UCSD-AML1 (cell line): ENCODE measurements at regions not wholly inside any gene's neighbourhood (a gene's known extent, or its start where the extent isn't known, plus 50 kb on each side); places are given as distances from the start of the nearest gene placed in this dataset.
"Not testable (repeated sequence)": the region's sequence is repeated elsewhere in the genome, so short reads cannot be mapped to it uniquely, and the experiment has no call there.

Source experiments
- DNase-seq: peaks from one replicate; lab custom pipeline; 2025; ENCODE audit not compliant: unreplicated experiment; lab: John Stamatoyannopoulos, UW

DNA sequence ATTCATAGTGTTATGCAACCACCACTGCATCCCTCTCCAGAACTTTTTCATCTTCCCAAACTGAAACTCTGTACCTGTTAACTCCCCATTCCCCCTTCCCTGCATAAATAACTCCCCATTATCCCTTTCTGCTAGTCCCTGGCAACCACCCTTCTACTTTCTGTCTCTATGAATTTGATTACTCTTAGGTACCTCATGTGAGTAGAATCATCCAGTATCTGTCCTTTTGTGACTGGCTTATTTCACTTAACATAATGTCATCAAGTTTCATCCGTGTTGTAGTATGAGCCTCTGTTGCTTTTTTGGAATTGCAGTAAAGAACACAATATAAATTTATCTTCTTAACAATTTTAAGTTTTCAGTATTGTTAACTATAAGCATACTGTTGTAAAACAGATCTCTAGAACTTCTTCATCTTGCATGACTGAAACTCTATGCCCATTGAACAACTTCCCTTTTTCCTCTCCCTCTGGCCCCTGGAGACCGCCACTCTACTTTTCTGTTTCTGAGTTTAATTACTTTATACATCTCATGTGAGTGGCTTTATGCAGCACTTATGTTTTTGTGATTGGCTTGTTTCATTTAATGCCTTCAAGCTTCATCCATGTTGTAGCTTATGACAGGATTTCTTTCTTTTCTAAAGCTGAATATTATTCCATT is 87.3 kb upstream of the ABCC4 start:
- no peak for DNase-seq

DNA sequence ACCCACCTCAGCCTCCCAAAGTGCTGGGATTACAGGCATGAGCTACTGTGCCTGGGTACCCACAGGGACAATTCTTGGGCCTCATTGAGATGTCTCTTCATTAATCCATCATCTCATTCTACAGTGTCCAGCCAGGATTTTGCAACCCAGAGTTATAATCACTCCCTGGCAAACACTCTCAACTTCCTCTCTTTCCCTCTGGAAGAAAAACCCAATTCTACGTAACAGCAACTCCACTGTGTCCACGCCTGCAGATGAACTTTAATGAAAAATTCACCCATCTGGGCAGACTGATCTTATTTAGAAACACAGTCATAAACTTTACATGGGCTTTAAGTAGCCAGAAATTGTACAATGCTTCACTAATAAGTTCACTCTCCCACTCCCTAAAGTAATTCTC is 90.1 kb upstream of the ABCC4 start:
- no peak for DNase-seq

- DNase-seq = no peak
These were observed 90.5 kb upstream of the ABCC4 start for GRCh38 chr13:95391785-95392184.

GRCh38 chr13:95392597-95392996 is 91.3 kb upstream of the ABCC4 start:
- DNase-seq = no peak

DNA sequence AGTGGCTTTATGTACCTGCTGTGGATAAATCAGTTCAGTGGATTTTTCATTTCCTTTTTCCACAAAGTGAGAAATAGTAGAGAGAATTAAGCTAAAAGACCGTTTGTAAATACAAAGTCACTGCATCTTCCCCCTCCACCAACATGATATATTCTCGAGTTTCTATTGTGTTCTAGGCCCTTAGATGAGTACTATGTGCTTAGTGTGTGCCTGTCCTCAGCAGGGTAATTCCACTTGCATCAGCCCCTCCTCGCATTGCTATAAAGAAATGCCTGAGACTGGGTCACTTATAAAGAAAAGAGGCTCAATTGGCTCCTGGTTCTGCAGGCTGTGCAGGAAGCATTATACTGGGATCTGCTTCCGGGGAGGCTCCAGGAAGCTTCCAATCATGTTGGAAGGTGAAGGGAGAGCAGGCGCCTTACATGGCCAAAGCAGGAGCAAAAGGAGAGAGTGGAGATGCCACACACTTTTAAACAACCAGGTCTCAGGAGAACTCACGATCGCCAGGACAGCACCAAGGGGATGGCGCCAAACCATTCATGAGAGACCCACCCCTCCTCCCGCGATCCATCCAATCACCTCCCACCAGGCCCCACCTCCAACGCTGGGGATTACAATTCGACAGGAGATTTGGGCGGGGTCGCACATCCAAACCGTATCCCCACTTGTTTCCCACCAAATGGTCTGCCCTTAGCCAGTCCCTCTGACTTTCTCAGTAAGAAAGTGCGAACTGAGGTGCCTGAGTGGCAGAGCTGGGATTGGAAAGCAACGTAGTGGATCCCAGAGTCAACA is 102.3 kb upstream of the ABCC4 start:
- DNase-seq = no peak

GRCh38 chr13:95404141-95404882 is 103.1 kb upstream of the ABCC4 start:
- DNase-seq = peak; percentile 73

DNA sequence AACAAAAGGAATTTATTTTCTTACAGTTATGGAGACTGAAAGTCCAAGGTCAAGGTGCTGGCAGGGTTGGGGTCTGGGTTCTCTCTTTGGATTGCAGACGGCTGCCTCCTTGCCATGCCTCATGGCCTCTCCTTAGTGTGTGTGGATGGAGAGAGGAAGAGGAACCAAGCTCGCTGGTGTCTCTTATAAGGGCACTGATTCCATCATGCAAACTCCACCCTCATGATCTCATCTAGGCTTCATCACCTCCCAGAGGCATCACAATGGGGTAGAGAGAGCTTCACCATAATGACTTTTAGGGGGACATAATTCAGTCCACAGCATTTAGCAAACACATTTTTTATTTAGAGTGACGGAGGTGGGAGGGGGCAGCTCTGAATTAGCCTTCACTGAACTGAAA is 104.9 kb upstream of the ABCC4 start:
- no peak for DNase-seq

DNA sequence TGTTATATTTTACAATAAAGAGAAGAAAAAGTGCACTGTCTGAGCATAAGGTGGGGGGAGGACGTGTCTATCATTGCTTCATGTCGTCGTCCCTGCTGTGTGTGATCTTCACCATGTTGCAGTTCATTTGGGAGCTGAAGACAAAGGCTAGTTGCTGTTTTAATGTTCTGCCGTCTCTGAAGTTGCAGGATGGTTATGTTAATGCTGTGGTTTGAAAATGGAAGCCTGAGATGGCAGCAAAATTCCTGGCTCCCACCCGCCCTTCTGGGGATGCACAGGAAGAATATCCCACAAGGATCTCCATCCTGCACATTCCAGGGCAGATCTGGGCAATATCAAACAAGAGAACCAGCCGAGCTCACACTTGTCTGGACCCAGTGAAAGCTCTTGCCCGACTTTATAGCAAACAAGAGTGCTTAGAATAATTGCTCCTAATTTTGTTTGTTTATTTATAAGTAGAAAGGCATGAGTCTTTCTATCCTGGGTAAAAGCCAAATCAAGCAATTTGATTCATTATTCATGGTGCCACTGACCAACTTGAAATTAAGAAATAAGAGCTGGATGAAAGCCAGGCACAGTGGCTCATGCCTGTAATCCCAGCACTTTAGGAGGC is 110.3 kb upstream of the ABCC4 start:
- DNase-seq = no peak

- no peak for DNase-seq
These were observed 117.7 kb upstream of the ABCC4 start for GRCh38 chr13:95418946-95419345.

DNA sequence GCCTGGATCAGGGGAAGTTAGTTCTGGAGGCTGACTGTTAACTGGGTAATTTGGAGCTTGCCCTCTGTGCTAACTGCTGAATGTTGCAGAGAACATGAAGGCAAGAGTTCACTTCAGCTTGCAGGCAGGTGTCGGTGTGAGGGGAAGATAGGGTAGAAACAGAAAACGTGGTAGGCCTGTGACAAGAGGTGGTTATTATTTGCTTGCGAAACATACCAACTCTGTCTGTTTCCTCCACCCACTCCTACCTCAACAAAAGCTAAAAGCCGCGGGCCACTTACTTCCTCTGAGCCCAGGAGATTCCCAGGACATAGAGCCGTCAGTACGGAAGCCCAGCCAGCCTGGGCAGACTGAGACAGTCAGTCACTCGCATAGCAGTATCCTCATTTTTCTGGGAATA is 119.2 kb upstream of the ABCC4 start:
- DNase-seq = peak; percentile 40

GRCh38 chr13:95426631-95427030 is 125.4 kb upstream of the ABCC4 start:
- DNase-seq = no peak

GRCh38 chr13:95430525-95430924 is 122.0 kb upstream of the CLDN10 start:
- not testable (repeated sequence) for DNase-seq

GRCh38 chr13:95432141-95432540 is 120.4 kb upstream of the CLDN10 start:
- DNase-seq = no peak

DNA sequence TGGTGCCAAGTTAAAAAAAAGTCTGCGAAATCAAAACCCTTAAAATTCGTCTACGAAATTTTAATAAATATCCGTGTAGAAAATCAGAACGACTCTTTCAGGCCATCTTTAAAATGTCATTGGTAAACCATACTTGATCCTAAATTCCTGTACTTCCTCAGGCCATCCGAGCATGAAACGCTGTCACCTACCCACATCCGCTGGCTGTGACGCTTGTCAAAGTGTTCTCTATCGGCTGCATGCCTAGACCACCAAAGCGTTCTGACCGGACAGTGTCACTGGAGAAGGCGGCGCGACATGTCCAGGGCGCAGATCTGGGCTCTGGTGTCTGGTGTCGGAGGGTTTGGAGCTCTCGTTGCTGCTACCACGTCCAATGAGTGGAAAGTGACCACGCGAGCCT is 119.0 kb upstream of the CLDN10 start:
- no peak for DNase-seq

DNA sequence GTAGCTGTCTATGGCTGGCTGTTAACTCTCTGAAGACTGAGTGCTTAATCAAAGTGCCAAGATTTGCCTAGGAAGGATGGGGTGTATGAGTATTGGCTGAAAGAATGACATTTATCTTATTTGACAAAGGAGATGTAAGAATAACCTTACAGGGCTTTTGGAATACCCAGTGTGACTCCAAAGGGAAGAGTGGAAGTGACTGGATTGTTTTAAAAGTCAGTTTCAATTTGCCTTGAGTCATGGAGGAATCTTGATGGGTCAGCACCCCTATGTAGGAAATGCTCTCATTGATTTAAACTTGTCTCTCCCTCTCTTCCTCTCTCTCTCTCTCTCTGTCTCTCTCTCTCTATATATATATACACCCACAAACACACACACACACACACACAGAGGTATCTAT is 118.4 kb upstream of the CLDN10 start:
- DNase-seq = no peak

- DNase-seq = no peak
These were observed 115.0 kb upstream of the CLDN10 start for GRCh38 chr13:95437561-95437960.

DNA sequence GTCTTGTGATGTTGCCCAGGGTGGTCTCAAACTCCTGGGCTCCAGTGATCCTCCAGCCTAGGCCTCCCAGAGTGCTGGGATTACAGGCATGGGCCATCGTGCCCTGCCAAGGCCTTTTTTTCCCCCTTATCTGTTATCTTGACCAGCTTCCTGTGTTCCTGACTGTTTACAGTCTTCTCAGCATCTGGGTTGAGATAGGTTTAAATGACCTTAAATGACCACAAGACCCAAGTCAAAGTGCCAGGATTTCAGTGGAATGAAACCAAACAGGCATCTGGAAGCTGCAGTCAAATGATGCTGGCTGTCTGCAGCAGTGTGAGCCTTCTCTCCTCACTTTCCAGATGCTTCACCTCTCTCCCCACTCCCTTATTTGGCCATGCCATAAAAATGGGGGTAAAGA is 114.2 kb upstream of the CLDN10 start:
- DNase-seq = no peak

GRCh38 chr13:95440441-95441088 is 112.0 kb upstream of the CLDN10 start:
- no peak for DNase-seq

DNA sequence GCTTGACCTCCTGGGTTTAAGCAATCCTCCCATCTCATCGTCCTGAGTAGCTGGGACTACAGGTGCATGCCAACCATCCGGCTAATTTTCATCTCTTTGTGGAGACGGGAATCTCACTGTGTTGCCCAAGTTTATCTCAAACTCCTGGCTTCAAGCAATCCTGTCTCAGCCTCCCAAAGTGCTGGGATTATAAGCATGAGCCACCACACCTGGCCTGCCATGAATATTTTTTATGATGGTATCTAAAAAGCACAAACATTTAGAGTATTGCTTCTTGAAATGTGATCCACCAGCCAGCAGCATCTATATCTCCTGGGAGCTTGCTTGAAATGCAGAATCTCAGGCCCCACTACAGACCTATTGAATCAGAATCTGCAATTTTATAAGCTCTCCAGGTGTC is 111.2 kb upstream of the CLDN10 start:
- no peak for DNase-seq

DNA sequence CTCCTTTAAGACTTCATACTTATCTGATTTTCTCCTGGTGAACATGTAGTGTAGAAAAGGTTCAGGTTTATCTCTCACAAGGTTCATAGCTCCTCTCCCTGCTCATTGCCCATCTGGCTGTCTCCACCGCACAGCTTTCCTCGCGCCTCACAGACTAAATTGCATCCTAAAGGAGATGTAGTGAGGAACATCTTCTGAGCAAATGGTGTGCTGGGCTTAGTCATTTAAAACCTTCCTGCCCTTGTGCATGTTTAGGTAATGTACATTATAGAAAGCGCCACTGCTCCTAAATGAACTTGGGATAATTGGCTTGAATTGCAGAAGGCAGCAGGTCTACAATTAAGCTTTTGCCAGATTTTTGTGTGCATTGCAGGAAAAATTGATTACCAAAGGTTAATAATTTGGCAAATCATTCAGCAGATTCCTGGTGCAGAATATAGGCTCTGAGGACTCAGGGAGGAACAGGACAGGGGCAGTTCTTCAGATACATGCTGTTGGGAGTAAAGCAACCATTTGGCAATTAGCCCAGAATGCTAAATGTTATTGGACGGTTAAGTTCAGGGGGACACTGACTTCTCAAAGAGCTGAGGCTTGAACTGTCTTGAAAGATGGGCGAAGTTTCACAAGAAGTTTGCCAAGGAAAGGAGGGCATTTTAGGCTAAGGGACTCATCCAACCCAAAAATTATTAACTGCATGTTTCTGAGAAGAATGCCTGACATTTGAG is 108.4 kb upstream of the CLDN10 start:
- DNase-seq = no peak
